Kidney epithelial cell (primary cell): ENCODE measurements at regions not wholly inside any gene's neighbourhood (a gene's known extent, or its start where the extent isn't known, plus 50 kb on each side); places are given as distances from the start of the nearest gene placed in this dataset.

Source experiments
- DNase-seq: peaks from one replicate; pipeline ENCODE4 v3.0.0-alpha.2; 2010; ENCODE audit warnings: low read depth
- H3K27me3 ChIP-seq: 2 replicates; pipeline ENCODE4 v1.6.0; 2011; ENCODE audit warnings: low read length; ENCODE audit not compliant: control insufficient read depth, insufficient read depth
- H3K36me3 ChIP-seq: 2 replicates; pipeline ENCODE4 v1.5.1; 2011; ENCODE audit warnings: low read length; ENCODE audit not compliant: control insufficient read depth, insufficient read depth
- H3K4me3 ChIP-seq: 2 replicates; pipeline ENCODE4 v1.5.1; 2011; ENCODE audit warnings: low read depth, mild to moderate bottlenecking, control low read depth, low read length
- CTCF ChIP-seq: IDR thresholded peaks from 2 replicates; pipeline ENCODE4 v1.5.1; 2011; ENCODE audit warnings: mild to moderate bottlenecking, moderate library complexity, low read length, control low read depth, inconsistent platforms; ENCODE audit not compliant: insufficient read depth, poor library complexity, severe bottlenecking

GRCh38 chr10:2165771-2166460 is 428.6 kb upstream of the ADARB2 start:
- no peak for DNase-seq
- TF ChIP-seq CTCF: no peak
- no peaks in the 10 kb centered on the region for H3K36me3 ChIP-seq
- no peak overlapping the region for H3K4me3 ChIP-seq
- no peaks in the 10 kb centered on the region for H3K27me3 ChIP-seq

GRCh38 chr10:2150288-2150687 is 413.0 kb upstream of the ADARB2 start:
- DNase-seq: no peak
- Histone ChIP-seq H3K27me3 (no peaks in the 10 kb centered on the region), H3K36me3 (no peaks in the 10 kb centered on the region), H3K4me3 (no peak overlapping the region)
- TF ChIP-seq CTCF: no peak

GRCh38 chr10:2145926-2146478 is 408.7 kb upstream of the ADARB2 start:
- Histone ChIP-seq H3K4me3 (no peak overlapping the region), H3K36me3 (no peaks in the 10 kb centered on the region), H3K27me3 (no peaks in the 10 kb centered on the region)
- TF ChIP-seq CTCF: no peak
- no peak for DNase-seq

GRCh38 chr10:2145491-2145890 is 408.2 kb upstream of the ADARB2 start:
- no peak for TF ChIP-seq CTCF
- DNase-seq: no peak

GRCh38 chr10:2144584-2144983 is 407.3 kb upstream of the ADARB2 start:
- no peak for TF ChIP-seq CTCF

More at GRCh38 chr10:2145491-2145890, 408.2 kb upstream of the ADARB2 start:
- H3K4me3 ChIP-seq: no peak overlapping the region
- H3K36me3 ChIP-seq: no peaks in the 10 kb centered on the region
- H3K27me3 ChIP-seq: no peaks in the 10 kb centered on the region

More at GRCh38 chr10:2144584-2144983, 407.3 kb upstream of the ADARB2 start:
- DNase-seq: no peak
- Histone ChIP-seq H3K4me3 (no peak overlapping the region), H3K36me3 (no peaks in the 10 kb centered on the region), H3K27me3 (no peaks in the 10 kb centered on the region)
